ENCODE measurements at regions not wholly inside any gene's neighbourhood (a gene's known extent, or its start where the extent isn't known, plus 50 kb on each side); places are given as distances from the start of the nearest gene placed in this dataset.
"Not testable (repeated sequence)": the region's sequence is repeated elsewhere in the genome, so short reads cannot be mapped to it uniquely, and the experiment has no call there.

DNA sequence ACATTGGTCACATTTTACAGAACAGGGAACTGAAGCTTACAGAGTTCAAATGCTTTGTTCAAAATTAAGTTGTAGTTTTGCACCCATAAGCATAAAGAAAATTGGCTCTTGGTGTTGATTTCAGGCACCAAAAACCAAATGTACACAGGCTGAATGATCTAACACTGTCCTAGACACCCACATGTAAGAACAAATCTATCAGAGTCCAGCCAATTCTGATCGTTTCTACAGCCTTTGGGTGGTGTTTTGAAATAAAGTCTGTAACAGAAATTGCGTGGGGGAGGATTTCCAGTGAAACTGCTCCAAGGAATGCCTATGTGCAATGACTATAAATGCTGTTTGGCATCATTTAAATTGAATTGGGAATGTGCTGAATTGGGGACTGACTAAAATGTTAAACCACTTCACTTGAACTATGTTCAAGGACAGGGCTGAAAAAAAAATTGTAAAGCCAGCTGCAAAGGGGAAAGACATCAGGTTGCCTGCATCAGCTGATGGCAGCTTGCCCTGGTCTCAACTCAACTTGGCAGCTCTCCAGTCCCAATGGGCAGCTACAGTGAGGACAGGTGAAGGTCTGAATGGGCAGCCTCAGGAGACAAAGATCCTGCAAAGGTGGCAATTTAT lies 92.2 kb upstream of the TRPC7 start:
- Histone ChIP-seq H3K9me3 (no peaks in the 10 kb centered on the region), H3K4me3 (no peak overlapping the region), H3K27ac (no peak overlapping the region), H3K36me3 (no peaks in the 10 kb centered on the region), H3K27me3 (no peaks in the 10 kb centered on the region), H3K4me1 (no peaks in the 10 kb centered on the region)
- TF ChIP-seq, protein P1, sequence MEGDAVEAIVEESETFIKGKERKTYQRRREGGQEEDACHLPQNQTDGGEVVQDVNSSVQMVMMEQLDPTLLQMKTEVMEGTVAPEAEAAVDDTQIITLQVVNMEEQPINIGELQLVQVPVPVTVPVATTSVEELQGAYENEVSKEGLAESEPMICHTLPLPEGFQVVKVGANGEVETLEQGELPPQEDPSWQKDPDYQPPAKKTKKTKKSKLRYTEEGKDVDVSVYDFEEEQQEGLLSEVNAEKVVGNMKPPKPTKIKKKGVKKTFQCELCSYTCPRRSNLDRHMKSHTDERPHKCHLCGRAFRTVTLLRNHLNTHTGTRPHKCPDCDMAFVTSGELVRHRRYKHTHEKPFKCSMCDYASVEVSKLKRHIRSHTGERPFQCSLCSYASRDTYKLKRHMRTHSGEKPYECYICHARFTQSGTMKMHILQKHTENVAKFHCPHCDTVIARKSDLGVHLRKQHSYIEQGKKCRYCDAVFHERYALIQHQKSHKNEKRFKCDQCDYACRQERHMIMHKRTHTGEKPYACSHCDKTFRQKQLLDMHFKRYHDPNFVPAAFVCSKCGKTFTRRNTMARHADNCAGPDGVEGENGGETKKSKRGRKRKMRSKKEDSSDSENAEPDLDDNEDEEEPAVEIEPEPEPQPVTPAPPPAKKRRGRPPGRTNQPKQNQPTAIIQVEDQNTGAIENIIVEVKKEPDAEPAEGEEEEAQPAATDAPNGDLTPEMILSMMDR (IDR thresholded peaks at IDR 0.05) = no peak
- ATAC-seq (no peak), DNase-seq (no peak)
- intact Hi-C loops (cut with DNase I) = no loop called here

DNA sequence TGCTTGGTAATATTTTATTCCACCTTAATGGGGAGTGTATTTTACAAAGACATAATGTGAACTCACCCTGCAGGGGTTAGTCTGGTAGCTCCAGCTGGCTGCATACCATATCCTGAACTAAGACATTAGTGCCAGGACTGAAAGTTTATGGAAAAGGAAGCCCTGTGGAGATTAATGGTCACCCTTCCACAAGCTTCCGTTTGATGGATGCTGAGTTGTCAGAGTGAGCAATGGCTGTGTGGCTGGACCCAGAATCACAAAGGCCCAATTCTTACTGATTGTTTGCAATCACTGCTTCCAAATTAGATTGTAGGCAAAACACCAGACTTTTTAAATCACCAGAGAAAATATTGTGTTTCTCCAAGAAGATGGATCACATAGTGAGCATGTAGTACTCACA lies 90.1 kb upstream of the TRPC7 start:
- Histone ChIP-seq H3K27me3 (no peaks in the 10 kb centered on the region), H3K4me3 (no peak overlapping the region), H3K27ac (no peak overlapping the region), H3K4me1 (no peaks in the 10 kb centered on the region), H3K36me3 (no peaks in the 10 kb centered on the region), H3K9me3 (peaks cover 0 to 7% of the 10 kb centered on the region in 2 donors)
- no peak for DNase-seq
- intact Hi-C loops (cut with DNase I) = no loop called here
- TF ChIP-seq, protein P1 (IDR thresholded peaks at IDR 0.05) = no peak
- ATAC-seq = no peak

DNA sequence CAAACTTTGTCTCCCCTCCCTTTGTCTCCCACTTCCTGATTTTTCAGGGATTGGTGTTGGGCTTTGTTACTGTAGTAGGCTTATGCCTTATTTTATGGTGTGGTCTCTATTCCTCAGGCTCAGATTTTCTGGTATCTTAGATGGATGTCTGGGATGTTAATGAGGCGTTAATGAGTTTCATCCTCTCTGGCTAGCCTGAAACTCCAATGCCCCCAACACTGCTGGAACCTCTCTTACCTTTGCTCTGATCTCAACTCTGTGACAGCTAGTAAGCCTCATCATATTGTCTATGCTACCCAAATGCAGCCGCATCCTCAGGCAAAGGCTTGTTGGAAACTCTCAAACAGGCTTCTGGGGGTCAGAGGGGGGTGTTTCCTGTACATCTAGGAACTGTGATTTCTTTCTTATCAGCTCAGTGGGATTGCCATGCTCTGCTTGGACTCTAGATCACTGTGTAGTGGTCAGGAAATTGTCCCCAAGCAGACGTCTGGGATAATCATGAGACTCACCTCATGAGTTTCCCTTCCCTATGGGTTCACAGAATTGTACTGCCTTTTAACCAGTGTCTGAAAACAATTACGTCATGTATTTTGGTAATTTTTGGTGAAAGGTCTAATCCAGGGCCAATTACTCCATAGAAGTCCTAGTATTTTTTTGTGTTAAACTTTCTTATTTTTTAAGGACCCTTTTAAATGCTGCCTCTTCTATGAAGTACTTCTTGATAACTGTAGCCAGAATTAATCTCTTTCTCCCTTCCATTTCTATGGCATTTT lies 88.8 kb upstream of the TRPC7 start:
- intact Hi-C loops (cut with DNase I) = no loop called here
- no peaks in the 10 kb centered on the region for H3K4me1 ChIP-seq
- ATAC-seq (no peak), DNase-seq (no peak)
- no peaks in the 10 kb centered on the region for H3K27me3 ChIP-seq
- no peak overlapping the region for H3K27ac ChIP-seq
- no peaks in the 10 kb centered on the region for H3K36me3 ChIP-seq
- H3K4me3 ChIP-seq = no peak overlapping the region
- TF ChIP-seq, protein P1 (IDR thresholded peaks at IDR 0.05) = no peak
- H3K9me3 ChIP-seq = peaks cover 0 to 8% of the 10 kb centered on the region in 2 donors

DNA sequence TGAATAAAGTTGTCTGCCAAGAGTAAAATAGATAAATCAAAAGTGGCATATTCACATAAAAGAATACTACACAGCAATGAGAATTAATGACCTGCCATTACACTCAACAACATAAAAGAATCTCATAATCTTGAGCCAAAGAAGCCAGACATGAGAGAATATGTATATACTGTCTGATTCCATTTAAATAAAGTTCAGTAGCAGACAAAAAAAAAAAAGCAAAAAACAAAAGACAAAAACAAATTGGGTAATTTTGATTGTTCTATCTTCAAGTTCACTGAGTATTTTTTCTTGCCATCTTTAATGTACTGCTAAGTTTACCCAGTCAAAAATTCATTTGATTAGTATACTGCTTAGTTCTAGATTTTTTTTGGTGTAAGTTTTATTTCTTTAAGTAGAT lies 87.9 kb upstream of the TRPC7 start:
- Histone ChIP-seq H3K36me3 (no peaks in the 10 kb centered on the region), H3K27me3 (no peaks in the 10 kb centered on the region)

DNA sequence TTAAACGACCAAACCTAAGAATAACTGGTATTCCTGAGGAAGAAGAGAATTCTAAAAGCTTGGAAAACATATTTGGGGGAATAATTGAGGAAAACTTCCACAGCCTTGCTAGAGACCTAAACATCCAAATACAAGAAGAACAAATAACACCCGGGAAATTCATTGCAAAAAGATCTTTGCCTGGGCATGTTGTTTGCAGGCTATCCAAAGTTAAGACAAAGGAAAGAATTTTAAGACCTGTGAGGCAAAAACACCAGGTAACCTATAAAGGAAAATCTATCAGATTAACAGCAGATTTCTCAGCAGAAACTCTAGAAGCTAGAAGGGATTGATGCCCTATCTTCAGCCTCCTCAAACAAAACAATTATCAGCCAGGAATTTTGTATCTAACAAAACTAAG lies 82.2 kb upstream of the TRPC7 start:
- H3K27ac ChIP-seq; H3K4me1 ChIP-seq; ATAC-seq; H3K4me3 ChIP-seq; intact Hi-C loops (cut with DNase I); H3K27me3 ChIP-seq; H3K36me3 ChIP-seq; DNase-seq: not testable (repeated sequence)
- H3K9me3 ChIP-seq = peaks cover 0 to 21% of the 10 kb centered on the region in 2 donors

More for the DNA sequence above, 87.9 kb upstream of the TRPC7 start:
- intact Hi-C loops (cut with DNase I) = no loop called here
- Histone ChIP-seq H3K9me3 (peaks cover 0 to 8% of the 10 kb centered on the region in 2 donors), H3K4me1 (no peaks in the 10 kb centered on the region), H3K27ac (no peak overlapping the region), H3K4me3 (no peak overlapping the region)
- DNase-seq = no peak
- ATAC-seq = no peak
- TF ChIP-seq, protein P1 (IDR thresholded peaks at IDR 0.05) = no peak

Data from left lung (tissue), 4 donors.